IMR-90 (cell line): ENCODE measurements at regions not wholly inside any gene's neighbourhood (a gene's known extent, or its start where the extent isn't known, plus 50 kb on each side); places are given as distances from the start of the nearest gene placed in this dataset.

Source experiments
- ATAC-seq: fragments of 200-7000 bp; cut with Tn5 transposase; 2 replicates; pipeline ENCODE4 v1.9.1; 2020; ENCODE audit warnings: low read depth, mild to moderate bottlenecking, moderate library complexity
- BruUV-seq: library from RNA; stranded (reverse); fragments of 400-500 nt; replicated peaks from 2 replicates; lab custom pipeline; 2021; lab: Mats Ljungman, UMichigan
- CTCF ChIA-PET: fragments of 300-600 bp; formaldehyde crosslinking; extraction: SDS; loops from one replicate; lab custom pipeline; 2021; ENCODE audit warnings: antibody characterized with exemption; lab: Yijun Ruan, JAX
- POLR2A ChIA-PET: fragments of 300-600 bp; sonication (Branson Sonifier 250); formaldehyde crosslinking; loops from one replicate; lab custom pipeline; 2022; ENCODE audit warnings: antibody characterized with exemption; ENCODE audit not compliant: unreplicated experiment; lab: Charles Lee
- DNase-seq: peaks from one replicate; pipeline ENCODE4 v3.0.0; 2013
- H2AFZ ChIP-seq: replicated peaks from 2 replicates; pipeline ENCODE3; 2013; ENCODE audit warnings: low read length, mild to moderate bottlenecking; ENCODE audit not compliant: poor library complexity
- H2AK5ac ChIP-seq: 2 replicates; pipeline ENCODE4 v1.6.1; 2013; ENCODE audit warnings: low read depth, low read length, inconsistent platforms
- H2AK9ac ChIP-seq: replicated peaks from 2 replicates; pipeline ENCODE3; 2013; ENCODE audit warnings: mild to moderate bottlenecking, low read depth, low read length, moderate library complexity; ENCODE audit not compliant: poor library complexity
- H2BK120ac ChIP-seq: 2 replicates; pipeline ENCODE4 v1.6.1; 2013; ENCODE audit warnings: low read depth, low read length, inconsistent platforms
- H2BK15ac ChIP-seq: 3 replicates; pipeline ENCODE4 v1.6.1; 2013; ENCODE audit warnings: low read depth, low read length, inconsistent platforms
- H2BK20ac ChIP-seq: 2 replicates; pipeline ENCODE4 v1.6.1; 2013; ENCODE audit warnings: low read depth, mild to moderate bottlenecking, inconsistent platforms, low read length, moderate library complexity
- H2BK5ac ChIP-seq: 2 replicates; pipeline ENCODE4 v1.6.1; 2013; ENCODE audit warnings: mild to moderate bottlenecking, low read depth, low read length, inconsistent platforms; ENCODE audit not compliant: poor library complexity, severe bottlenecking
- H3K14ac ChIP-seq: replicated peaks from 2 replicates; pipeline ENCODE4 v1.6.1; 2013; ENCODE audit warnings: low read depth, low read length, inconsistent platforms
- H3K18ac ChIP-seq: 2 replicates; pipeline ENCODE4 v1.6.1; 2013; ENCODE audit warnings: low read depth, low read length, control low read depth
- H3K23ac ChIP-seq: 2 replicates; pipeline ENCODE4 v1.6.1; 2013; ENCODE audit warnings: low read depth, low read length, inconsistent platforms
- H3K27ac ChIP-seq: 2 replicates; pipeline ENCODE4 v1.5.1; 2013; ENCODE audit warnings: mild to moderate bottlenecking, control low read depth, low read length; ENCODE audit not compliant: insufficient read depth
- H3K27me3 ChIP-seq: 2 replicates; pipeline ENCODE4 v1.6.1; 2013; ENCODE audit warnings: low read length; ENCODE audit not compliant: control insufficient read depth, insufficient read depth
- H3K36me3 ChIP-seq: 2 replicates; pipeline ENCODE4 v1.6.1; 2013; ENCODE audit warnings: low read length, mixed read lengths; ENCODE audit not compliant: control insufficient read depth, insufficient read depth
- H3K4ac ChIP-seq: 2 replicates; pipeline ENCODE4 v1.6.1; 2013; ENCODE audit warnings: low read depth, low read length, inconsistent platforms
- H3K4me1 ChIP-seq: 2 replicates; pipeline ENCODE4 v1.6.1; 2013; ENCODE audit warnings: low read length, mixed read lengths; ENCODE audit not compliant: control insufficient read depth, insufficient read depth
- H3K4me2 ChIP-seq: 2 replicates; pipeline ENCODE4 v1.6.1; 2013; ENCODE audit warnings: low read depth, mild to moderate bottlenecking, control low read depth, low read length, moderate library complexity
- H3K4me3 ChIP-seq: 2 replicates; pipeline ENCODE4 v1.5.1; 2013; ENCODE audit warnings: low read depth, mild to moderate bottlenecking, control low read depth, low read length, moderate library complexity; ENCODE audit not compliant: insufficient read depth
- H3K56ac ChIP-seq: 2 replicates; pipeline ENCODE4 v1.6.1; 2013; ENCODE audit warnings: low read length, inconsistent platforms; ENCODE audit not compliant: insufficient read depth; ENCODE audit errors: extremely low read depth
- H3K79me1 ChIP-seq, 2 experiments: 2 replicates each; pipeline ENCODE4 v1.6.1; 2013; ENCODE audit warnings: low read length in 2 of 2, inconsistent platforms in 1 of 2, low read depth in 1 of 2
- H3K9ac ChIP-seq: 2 replicates; pipeline ENCODE4 v1.6.1; 2013; ENCODE audit warnings: low read depth, low read length, control low read depth
- H3K9me1 ChIP-seq: 2 replicates; pipeline ENCODE4 v1.6.1; 2013; ENCODE audit warnings: low read length, inconsistent platforms; ENCODE audit not compliant: insufficient read depth
- H3K9me3 ChIP-seq: 2 replicates; pipeline ENCODE4 v1.6.1; 2013; ENCODE audit warnings: low read length; ENCODE audit not compliant: control insufficient read depth, insufficient read depth
- H4K20me1 ChIP-seq: 2 replicates; pipeline ENCODE4 v1.6.1; 2013; ENCODE audit warnings: low read length, inconsistent platforms; ENCODE audit not compliant: insufficient read depth
- H4K5ac ChIP-seq: 2 replicates; pipeline ENCODE4 v1.6.1; 2013; ENCODE audit warnings: mild to moderate bottlenecking, low read depth, low read length, control low read depth
- H4K8ac ChIP-seq, 2 experiments: 2 replicates each; pipeline ENCODE4 v1.6.1; 2013; ENCODE audit warnings: low read depth in 2 of 2, low read length in 2 of 2, control low read depth in 1 of 2, inconsistent platforms in 1 of 2
- H4K91ac ChIP-seq: 2 replicates; pipeline ENCODE4 v1.6.1; 2013; ENCODE audit warnings: low read depth, low read length, inconsistent platforms; ENCODE audit not compliant: insufficient read depth
- CHD1 ChIP-seq: IDR thresholded peaks from 2 replicates; pipeline ENCODE4 v1.6.1; 2012; ENCODE audit warnings: low read depth, low read length, improper control_type of control experiment
- MAFK ChIP-seq: IDR thresholded peaks from 2 replicates; pipeline ENCODE4 v1.6.1; 2012; ENCODE audit warnings: low read depth, low read length, improper control_type of control experiment
- MXI1 ChIP-seq: IDR thresholded peaks from 2 replicates; pipeline ENCODE4 v1.6.1; 2012; ENCODE audit warnings: low read depth, mild to moderate bottlenecking, low read length, moderate library complexity, borderline replicate concordance
- RAD21 ChIP-seq: IDR thresholded peaks from 2 replicates; pipeline ENCODE4 v1.6.1; 2012; ENCODE audit warnings: low read length, improper control_type of control experiment
- WGBS, 2 experiments: methylation state at CpG; one replicate each; pipeline versions ENCODE4 v1.1.5 to v1.1.7; 2013; ENCODE audit warnings: missing lambda C conversion rate in 2 of 2; ENCODE audit not compliant: insufficient read length in 1 of 2; ENCODE audit errors: extremely low coverage in 2 of 2; 5-methylcytosine and 5-hydroxymethylcytosine counted together
- dilution Hi-C: fragments of 300-500 bp; cut with HindIII; formaldehyde crosslinking; loops from one replicate; pipeline ENCODE4 v1.14.3; 2018; ENCODE audit warnings: low sequenced_read_pairs; ENCODE audit not compliant: unreplicated experiment
- in situ Hi-C: fragments of 300-500 bp; cut with MboI; formaldehyde crosslinking; loops from 3 replicates; pipeline ENCODE4 v1.14.3; 2019; ENCODE audit warnings: low sequenced_read_pairs, inconsistent platforms, mixed read lengths
- intact Hi-C: fragments of 100-400 bp; cut with micrococcal nuclease; formaldehyde crosslinking; loops from 2 replicates; pipeline ENCODE4 v1.10.0; 2022

DNA sequence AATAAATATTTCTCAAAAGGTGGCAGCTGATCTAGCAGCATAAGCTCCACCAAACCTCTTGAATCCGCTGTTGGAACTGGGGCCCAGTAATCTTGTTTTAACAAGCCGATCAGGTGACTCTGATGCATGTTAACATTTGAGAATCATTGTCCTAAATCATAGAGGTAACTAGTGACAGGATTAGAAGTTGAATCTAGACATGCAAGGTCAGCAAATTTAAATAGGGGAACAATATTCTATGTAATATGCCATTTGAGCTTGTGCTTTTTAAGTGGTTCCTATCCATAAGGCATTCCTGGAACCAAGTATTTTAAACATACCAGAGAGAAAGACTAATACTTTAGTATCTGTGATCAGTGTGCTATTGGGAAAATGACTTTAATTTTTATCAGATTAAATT is 412.8 kb downstream of the PYDC2 start:
- Histone ChIP-seq H2BK20ac (no peak overlapping the region), H3K4ac (no peak overlapping the region), H3K4me2 (no peak overlapping the region), H4K20me1 (no peaks in the 10 kb centered on the region), H3K27ac (no peak overlapping the region), H3K4me3 (no peak overlapping the region), H2AK5ac (no peak overlapping the region), H2BK5ac (no peak overlapping the region), H4K5ac (no peak overlapping the region), H3K14ac (no peak overlapping the region), H3K4me1 (no peaks in the 10 kb centered on the region), H2AFZ (no peak overlapping the region), H2BK15ac (no peak overlapping the region), H3K9me1 (no peaks in the 10 kb centered on the region), H4K91ac (no peak overlapping the region), H3K9me3 (peaks cover 5% of the 10 kb centered on the region; the same call in 1 of the 2 replicates), H3K36me3 (no peaks in the 10 kb centered on the region), H3K18ac (no peak overlapping the region), H3K79me1 (no peaks in the 10 kb centered on the region), H3K27me3 (no peaks in the 10 kb centered on the region), H3K56ac (no peak overlapping the region), H3K9ac (no peak overlapping the region), H4K8ac (no peak overlapping the region), H2AK9ac (no peak overlapping the region), H2BK120ac (no peak overlapping the region), H3K23ac (no peak overlapping the region)
- in situ Hi-C loops: no loop called here
- ATAC-seq: no peak
- BruUV-seq: no TSS peak
- dilution Hi-C loops: no loop called here
- ChIA-PET CTCF (no interaction called here), POLR2A (no interaction called here)
- TF ChIP-seq RAD21 (no peak), CHD1 (no peak), MAFK (peak; percentile 95), MXI1 (no peak)
- WGBS, 2 experiments: 29% methylated on average over 1 of the region's 2 CpGs; no CpG with 5 or more reads in 1 of the 2 experiments
- no peak for DNase-seq
- intact Hi-C loops: no loop called here
